DOHH2 (cell line): ENCODE measurements at regions not wholly inside any gene's neighbourhood (a gene's known extent, or its start where the extent isn't known, plus 50 kb on each side); places are given as distances from the start of the nearest gene placed in this dataset.

Experiments
- H3F3A ChIP-seq: fragments of 200-600 bp; sonication (generic), shearing (Covaris generic); 2 replicates; pipeline ENCODE4 v1.6.0; 2016; ENCODE audit warnings: antibody characterized with exemption, mild to moderate bottlenecking; ENCODE audit not compliant: control insufficient read depth, insufficient read depth
- H3K27ac ChIP-seq: fragments of 200-600 bp; sonication (generic); 2 replicates; pipeline ENCODE4 v1.5.1; 2014; ENCODE audit warnings: low read depth, mild to moderate bottlenecking, low read length, moderate library complexity
- H3K27me3 ChIP-seq: fragments of 200-600 bp; sonication (generic); 2 replicates; pipeline ENCODE4 v1.6.1; 2014; ENCODE audit warnings: mild to moderate bottlenecking, low read length, mixed read lengths; ENCODE audit not compliant: control insufficient read depth
- H3K36me3 ChIP-seq: fragments of 200-600 bp; sonication (generic); 2 replicates; pipeline ENCODE4 v1.6.1; 2014; ENCODE audit warnings: mild to moderate bottlenecking, low read length, moderate library complexity, mixed read lengths; ENCODE audit not compliant: control insufficient read depth
- H3K4me1 ChIP-seq: fragments of 200-600 bp; sonication (generic); 2 replicates; pipeline ENCODE4 v1.6.1; 2014; ENCODE audit warnings: mild to moderate bottlenecking, low read length, mixed read lengths; ENCODE audit not compliant: control insufficient read depth
- H3K4me2 ChIP-seq: fragments of 200-600 bp; sonication (generic); 2 replicates; pipeline ENCODE4 v1.6.0; 2014; ENCODE audit warnings: mild to moderate bottlenecking, low read length, moderate library complexity
- H3K4me3 ChIP-seq: fragments of 200-600 bp; sonication (generic); 2 replicates; pipeline ENCODE4 v1.5.1; 2014; ENCODE audit warnings: mild to moderate bottlenecking, low read length, mixed read lengths
- H3K79me2 ChIP-seq: fragments of 200-600 bp; sonication (generic); 2 replicates; pipeline ENCODE4 v1.6.1; 2014; ENCODE audit warnings: mild to moderate bottlenecking, low read length, mixed read lengths; ENCODE audit not compliant: control insufficient read depth
- H3K9me2 ChIP-seq: fragments of 200-600 bp; sonication (generic); replicated peaks from 2 replicates; pipeline ENCODE4 v1.6.1; 2014; ENCODE audit warnings: mild to moderate bottlenecking, low read length, mixed read lengths; ENCODE audit not compliant: control insufficient read depth
- H3K9me3 ChIP-seq: fragments of 200-600 bp; sonication (generic); 2 replicates; pipeline ENCODE4 v1.6.1; 2014; ENCODE audit warnings: antibody characterized with exemption, low read length, mixed read lengths; ENCODE audit not compliant: control insufficient read depth, insufficient read depth
- H4K20me1 ChIP-seq: fragments of 200-600 bp; sonication (generic); 2 replicates; pipeline ENCODE4 v1.6.0; 2014; ENCODE audit warnings: low read depth, mild to moderate bottlenecking, antibody characterized with exemption, low read length, moderate library complexity; ENCODE audit not compliant: control insufficient read depth, insufficient read depth
- CTCF ChIP-seq: fragments of 200-600 bp; sonication (generic); IDR thresholded peaks from one replicate; pipeline ENCODE4 v1.5.1; 2014; ENCODE audit warnings: antibody characterized with exemption, mild to moderate bottlenecking, low read depth, low read length; ENCODE audit not compliant: poor library complexity, severe bottlenecking
- EZH2phosphoT487 ChIP-seq: fragments of 200-600 bp; sonication (generic); IDR thresholded peaks from 2 replicates; pipeline ENCODE4 v1.6.1; 2017; ENCODE audit warnings: borderline replicate concordance, mild to moderate bottlenecking, antibody characterized with exemption, low read length, moderate library complexity, mixed read lengths

- Histone ChIP-seq H3K27ac (no peak overlapping the region), H3K4me2 (no peak overlapping the region), H3K9me2 (no peaks in the 10 kb centered on the region), H4K20me1 (no peaks in the 10 kb centered on the region), H3K36me3 (no peaks in the 10 kb centered on the region), H3F3A (no peaks in the 10 kb centered on the region), H3K4me1 (no peaks in the 10 kb centered on the region), H3K27me3 (no peaks in the 10 kb centered on the region), H3K9me3 (no peaks in the 10 kb centered on the region), H3K4me3 (no peak overlapping the region), H3K79me2 (no peaks in the 10 kb centered on the region)
- TF ChIP-seq EZH2phosphoT487 = no peak
- no peak for TF ChIP-seq CTCF
Measured at GRCh38 chr12:91972896-91973295, 172.8 kb downstream of the BTG1 start.

- Histone ChIP-seq H3K9me2 (no peaks in the 10 kb centered on the region), H3K27me3 (no peaks in the 10 kb centered on the region), H4K20me1 (no peaks in the 10 kb centered on the region), H3K4me2 (no peak overlapping the region), H3K4me3 (no peak overlapping the region), H3K79me2 (no peaks in the 10 kb centered on the region), H3K4me1 (no peaks in the 10 kb centered on the region), H3K27ac (no peak overlapping the region), H3F3A (no peaks in the 10 kb centered on the region), H3K9me3 (no peaks in the 10 kb centered on the region), H3K36me3 (no peaks in the 10 kb centered on the region)
- TF ChIP-seq EZH2phosphoT487 = no peak
Measured at GRCh38 chr12:91968777-91969171, 176.9 kb downstream of the BTG1 start.

- H3K79me2 ChIP-seq = no peaks in the 10 kb centered on the region
- no peak overlapping the region for H3K4me2 ChIP-seq
- H3K27ac ChIP-seq = no peak overlapping the region
- no peaks in the 10 kb centered on the region for H3K4me1 ChIP-seq
- no peaks in the 10 kb centered on the region for H3K9me3 ChIP-seq
- H3K4me3 ChIP-seq = no peak overlapping the region
- H3K27me3 ChIP-seq = no peaks in the 10 kb centered on the region
- H3F3A ChIP-seq = no peaks in the 10 kb centered on the region
- no peaks in the 10 kb centered on the region for H3K36me3 ChIP-seq
- H3K9me2 ChIP-seq = no peaks in the 10 kb centered on the region
- TF ChIP-seq EZH2phosphoT487 = no peak
- H4K20me1 ChIP-seq = no peaks in the 10 kb centered on the region
Measured at GRCh38 chr12:91968076-91968776, 177.4 kb downstream of the BTG1 start.

- Histone ChIP-seq H3K4me2 (no peak overlapping the region), H3K9me2 (no peaks in the 10 kb centered on the region), H3K4me1 (no peaks in the 10 kb centered on the region), H3K4me3 (no peak overlapping the region), H4K20me1 (no peaks in the 10 kb centered on the region), H3K27ac (no peak overlapping the region), H3K36me3 (no peaks in the 10 kb centered on the region), H3K9me3 (no peaks in the 10 kb centered on the region), H3K79me2 (no peaks in the 10 kb centered on the region), H3K27me3 (no peaks in the 10 kb centered on the region), H3F3A (no peaks in the 10 kb centered on the region)
- TF ChIP-seq EZH2phosphoT487 (no peak), CTCF (no peak)
Measured at GRCh38 chr12:91967590-91967989, 178.1 kb downstream of the BTG1 start.
